ENCODE measurements at regions not wholly inside any gene's neighbourhood (a gene's known extent, or its start where the extent isn't known, plus 50 kb on each side); places are given as distances from the start of the nearest gene placed in this dataset.
A peak's percentile ranks its signal among the peaks of the same experiment; 100 is the strongest.
"Not testable (repeated sequence)": the region's sequence is repeated elsewhere in the genome, so short reads cannot be mapped to it uniquely, and the experiment has no call there.

- no peak for DNase-seq (ENCODE audit: low spot score)
These were observed 957.3 kb downstream of the IGSF11 start for GRCh38 chr3:118077332-118077731.

- DNase-seq (ENCODE audit: low spot score): no peak
These were observed 953.8 kb downstream of the IGSF11 start for GRCh38 chr3:118080889-118081288.

GRCh38 chr3:118088696-118089095 is 946.0 kb downstream of the IGSF11 start:
- no peak for DNase-seq (ENCODE audit: low spot score)

- peak; percentile 13 for DNase-seq (ENCODE audit: low spot score)
These were observed 945.1 kb downstream of the IGSF11 start for GRCh38 chr3:118089563-118089962.

GRCh38 chr3:118097226-118097625 is 937.4 kb downstream of the IGSF11 start:
- no peak for DNase-seq (ENCODE audit: low spot score)

GRCh38 chr3:118097660-118098059 is 937.0 kb downstream of the IGSF11 start:
- no peak for DNase-seq (ENCODE audit: low spot score)

GRCh38 chr3:118098827-118099226 is 935.8 kb downstream of the IGSF11 start:
- DNase-seq (ENCODE audit: low spot score): no peak

- DNase-seq (ENCODE audit: low spot score): no peak
These were observed 932.8 kb downstream of the IGSF11 start for GRCh38 chr3:118101891-118102290.

GRCh38 chr3:118102737-118103136 is 931.9 kb downstream of the IGSF11 start:
- DNase-seq (ENCODE audit: low spot score): no peak

GRCh38 chr3:118108201-118108600 is 926.4 kb downstream of the IGSF11 start:
- DNase-seq (ENCODE audit: low spot score): no peak

- no peak for DNase-seq (ENCODE audit: low spot score)
These were observed 925.9 kb downstream of the IGSF11 start for GRCh38 chr3:118108769-118109168.

GRCh38 chr3:118110211-118110610 is 924.4 kb downstream of the IGSF11 start:
- no peak for DNase-seq (ENCODE audit: low spot score)

- no peak for DNase-seq (ENCODE audit: low spot score)
These were observed 917.7 kb downstream of the IGSF11 start for GRCh38 chr3:118116991-118117390.

GRCh38 chr3:118126751-118127150 is 907.9 kb downstream of the IGSF11 start:
- no peak for DNase-seq (ENCODE audit: low spot score)

GRCh38 chr3:118127992-118128391 is 906.7 kb downstream of the IGSF11 start:
- no peak for DNase-seq (ENCODE audit: low spot score)

GRCh38 chr3:118128886-118129285 is 905.8 kb downstream of the IGSF11 start:
- peak; percentile 9 for DNase-seq (ENCODE audit: low spot score)

GRCh38 chr3:118137778-118138177 is 896.9 kb downstream of the IGSF11 start:
- no peak for DNase-seq (ENCODE audit: low spot score)

GRCh38 chr3:118144919-118145318 is 889.7 kb downstream of the IGSF11 start:
- DNase-seq (ENCODE audit: low spot score): no peak

- no peak for DNase-seq (ENCODE audit: low spot score)
These were observed 887.8 kb downstream of the IGSF11 start for GRCh38 chr3:118146658-118147375.

- no peak for DNase-seq (ENCODE audit: low spot score)
These were observed 883.5 kb downstream of the IGSF11 start for GRCh38 chr3:118151164-118151563.

- DNase-seq (ENCODE audit: low spot score): not testable (repeated sequence)
These were observed 871.7 kb downstream of the IGSF11 start for GRCh38 chr3:118162627-118163588.

- no peak for DNase-seq (ENCODE audit: low spot score)
These were observed 869.2 kb downstream of the IGSF11 start for GRCh38 chr3:118165413-118165812.

- DNase-seq (ENCODE audit: low spot score): no peak
These were observed 867.1 kb downstream of the IGSF11 start for GRCh38 chr3:118167571-118167970.

Data from AG20443 (cell line).